ENCODE measurements at regions not wholly inside any gene's neighbourhood (a gene's known extent, or its start where the extent isn't known, plus 50 kb on each side); places are given as distances from the start of the nearest gene placed in this dataset.

GRCh38 chr17:31629696-31630470 is 229.2 kb downstream of the COPRS start:
- H3K4me1 ChIP-seq (ENCODE audit: control insufficient read depth in 4 of 4, insufficient read depth in 4 of 4, low read length in 3 of 4) = peaks cover 0 to 11% (median 5%) of the 10 kb centered on the region in 4 donors
- no peak for DNase-seq (ENCODE audit: low spot score)

GRCh38 chr17:31627960-31628359 is 231.1 kb downstream of the COPRS start:
- no peak for TF ChIP-seq ZBTB33 (IDR thresholded peaks at IDR 0.05)
- no peak for TF ChIP-seq FOXA1 (IDR thresholded peaks at IDR 0.05)
- no peak for TF ChIP-seq REST (IDR thresholded peaks at IDR 0.05)
- no peak for TF ChIP-seq MAX (IDR thresholded peaks at IDR 0.05)
- TF ChIP-seq CTCF (IDR thresholded peaks at IDR 0.05; ENCODE audit: low read depth, low read length, missing input control) = no peak
- no peak for TF ChIP-seq SP1 (IDR thresholded peaks at IDR 0.05)
- TF ChIP-seq NR2F2 (IDR thresholded peaks at IDR 0.05) = no peak
- no peak for TF ChIP-seq RAD21 (IDR thresholded peaks at IDR 0.05)
- TF ChIP-seq FOXA2 (IDR thresholded peaks at IDR 0.05) = no peak
- TF ChIP-seq JUND (IDR thresholded peaks at IDR 0.05) = no peak
- no peak for TF ChIP-seq HNF4G (IDR thresholded peaks at IDR 0.05)
- no peak for TF ChIP-seq ATF3 (IDR thresholded peaks at IDR 0.05)
- no peak for TF ChIP-seq RXRA (IDR thresholded peaks at IDR 0.05)
- no peak for TF ChIP-seq EGR1 (IDR thresholded peaks at IDR 0.05; ENCODE audit: low read depth in 2 of 2)
- no peak for TF ChIP-seq HNF4A (conservative IDR thresholded peaks at IDR 0.05)
- TF ChIP-seq YY1 (IDR thresholded peaks at IDR 0.05) = no peak
- TF ChIP-seq GABPA (IDR thresholded peaks at IDR 0.05 in 1 of 2, conservative IDR thresholded peaks at IDR 0.05 in 1 of 2) = no peak
- WGBS = 96% methylated on average over 1 of the region's 1 CpG
- Histone ChIP-seq H3K9ac (ENCODE audit: low read depth in 1 of 2, low read length in 2 of 2) (no peak overlapping the region), H3K4me1 (ENCODE audit: control insufficient read depth in 4 of 4, insufficient read depth in 4 of 4, low read length in 3 of 4) (peaks cover 0 to 11% (median 5%) of the 10 kb centered on the region in 4 donors), H3K27me3 (ENCODE audit: control insufficient read depth in 4 of 4, insufficient read depth in 4 of 4, low read length in 3 of 4) (no peaks in the 10 kb centered on the region), H3K4me3 (ENCODE audit: low read depth in 1 of 3, low read length in 3 of 3) (no peak overlapping the region), H3K27ac (ENCODE audit: low read depth in 1 of 2, low read length in 2 of 2) (no peak overlapping the region), H3K9me3 (ENCODE audit: control insufficient read depth in 4 of 4, low read length in 3 of 4) (no peaks in the 10 kb centered on the region), H3K36me3 (ENCODE audit: control insufficient read depth in 4 of 4, insufficient read depth in 3 of 4, low read depth in 1 of 4, low read length in 3 of 4) (no peaks in the 10 kb centered on the region)
- DNase-seq (ENCODE audit: low spot score) = no peak

More at GRCh38 chr17:31629696-31630470, 229.2 kb downstream of the COPRS start:
- Histone ChIP-seq H3K4me3 (ENCODE audit: low read depth in 1 of 3, low read length in 3 of 3) (no peak overlapping the region), H3K27ac (ENCODE audit: low read depth in 1 of 2, low read length in 2 of 2) (no peak overlapping the region), H3K36me3 (ENCODE audit: control insufficient read depth in 4 of 4, insufficient read depth in 3 of 4, low read depth in 1 of 4, low read length in 3 of 4) (no peaks in the 10 kb centered on the region), H3K9me3 (ENCODE audit: control insufficient read depth in 4 of 4, low read length in 3 of 4) (no peaks in the 10 kb centered on the region), H3K9ac (ENCODE audit: low read depth in 1 of 2, low read length in 2 of 2) (no peak overlapping the region), H3K27me3 (ENCODE audit: control insufficient read depth in 4 of 4, insufficient read depth in 4 of 4, low read length in 3 of 4) (no peaks in the 10 kb centered on the region)
- TF ChIP-seq ZBTB33 (IDR thresholded peaks at IDR 0.05) (no peak), HNF4G (IDR thresholded peaks at IDR 0.05) (no peak), EGR1 (IDR thresholded peaks at IDR 0.05; ENCODE audit: low read depth in 2 of 2) (no peak), YY1 (IDR thresholded peaks at IDR 0.05) (no peak), TAF1 (conservative IDR thresholded peaks at IDR 0.05) (no peak)
- 71% methylated on average over 8 of the region's 8 CpGs for whole genome bisulfite sequencing

All from liver (tissue), 8 donors.